Ishikawa (cell line): ENCODE measurements at regions not wholly inside any gene's neighbourhood (a gene's known extent, or its start where the extent isn't known, plus 50 kb on each side); places are given as distances from the start of the nearest gene placed in this dataset.

ENCODE experiments used
- CEBPB ChIP-seq: IDR thresholded peaks from 2 replicates; pipeline ENCODE4 v1.6.1; 2012
- CREB1 ChIP-seq: IDR thresholded peaks from 2 replicates; pipeline ENCODE4 v1.6.1; 2012; ENCODE audit warnings: low read depth
- EGR1 ChIP-seq: IDR thresholded peaks from 2 replicates; pipeline ENCODE4 v1.6.1; 2012
- EP300 ChIP-seq: IDR thresholded peaks from 2 replicates; pipeline ENCODE4 v1.6.1; 2012; ENCODE audit warnings: borderline replicate concordance
- FOXM1 ChIP-seq: IDR thresholded peaks from 2 replicates; pipeline ENCODE4 v1.6.1; 2012; ENCODE audit warnings: low read depth, borderline replicate concordance
- MAX ChIP-seq: IDR thresholded peaks from 2 replicates; pipeline ENCODE4 v1.6.1; 2012
- NFIC ChIP-seq: IDR thresholded peaks from 2 replicates; pipeline ENCODE4 v1.6.1; 2012
- RAD21 ChIP-seq: IDR thresholded peaks from 2 replicates; pipeline ENCODE4 v1.6.1; 2012; ENCODE audit warnings: low read depth
- REST ChIP-seq: IDR thresholded peaks from 2 replicates; pipeline ENCODE4 v1.6.1; 2012; ENCODE audit warnings: low read depth, mild to moderate bottlenecking
- TAF1 ChIP-seq: IDR thresholded peaks from 2 replicates; pipeline ENCODE4 v1.6.1; 2012; ENCODE audit warnings: low read depth, mild to moderate bottlenecking
- TCF12 ChIP-seq: IDR thresholded peaks from 2 replicates; pipeline ENCODE4 v1.6.1; 2012; ENCODE audit warnings: low read depth
- TEAD4 ChIP-seq: IDR thresholded peaks from 2 replicates; pipeline ENCODE4 v1.6.1; 2012
- USF1 ChIP-seq: IDR thresholded peaks from 2 replicates; pipeline ENCODE4 v1.6.1; 2012
- YY1 ChIP-seq: IDR thresholded peaks from 2 replicates; pipeline ENCODE4 v1.6.1; 2012; ENCODE audit warnings: low read depth
- ZBTB7A ChIP-seq: IDR thresholded peaks from 2 replicates; pipeline ENCODE4 v1.6.1; 2012; ENCODE audit warnings: low read depth

GRCh38 chr1:73092383-73092782 is 810.0 kb upstream of the NEGR1 start:
- TF ChIP-seq REST = no peak

- TF ChIP-seq FOXM1 (no peak), CEBPB (no peak), TCF12 (no peak), TAF1 (no peak), CREB1 (no peak), RAD21 (no peak), TEAD4 (no peak), USF1 (no peak), REST (no peak), YY1 (no peak), EP300 (no peak)
Observed at GRCh38 chr1:73066866-73067265, 784.5 kb upstream of the NEGR1 start.

GRCh38 chr1:73065339-73066041 is 783.2 kb upstream of the NEGR1 start:
- TF ChIP-seq ZBTB7A = no peak
- TF ChIP-seq TAF1 = no peak
- no peak for TF ChIP-seq EGR1
- TF ChIP-seq MAX = no peak
- TF ChIP-seq TCF12 = no peak
- no peak for TF ChIP-seq TEAD4
- TF ChIP-seq NFIC = no peak

- no peak for TF ChIP-seq TAF1
- no peak for TF ChIP-seq REST
- TF ChIP-seq USF1 = no peak
- no peak for TF ChIP-seq EP300
- no peak for TF ChIP-seq YY1
- no peak for TF ChIP-seq CREB1
- no peak for TF ChIP-seq NFIC
- TF ChIP-seq FOXM1 = no peak
- TF ChIP-seq MAX = no peak
- no peak for TF ChIP-seq TEAD4
Observed at GRCh38 chr1:73056826-73057225, 774.5 kb upstream of the NEGR1 start.

- TF ChIP-seq YY1 (no peak), ZBTB7A (no peak), TAF1 (no peak), FOXM1 (no peak), EGR1 (no peak), TCF12 (no peak), MAX (no peak), NFIC (no peak), USF1 (no peak), RAD21 (no peak), EP300 (no peak), REST (no peak), TEAD4 (no peak), CREB1 (no peak), CEBPB (no peak)
Observed at GRCh38 chr1:73044241-73045036, 762.1 kb upstream of the NEGR1 start.
